Activated CD8-positive, alpha-beta memory T cell treated with anti-CD3 and anti-CD28 coated beads, Interleukin-2, amount 10 ng/mL, durations not matched to agents 7 days and 5 days (primary cell): ENCODE measurements at regions not wholly inside any gene's neighbourhood (a gene's known extent, or its start where the extent isn't known, plus 50 kb on each side); places are given as distances from the start of the nearest gene placed in this dataset.
"Not testable (repeated sequence)": the region's sequence is repeated elsewhere in the genome, so short reads cannot be mapped to it uniquely, and the experiment has no call there.

Experiments used
- ATAC-seq: fragments of 150-1000 bp; cut with Tn5 transposase; one replicate; pipeline ENCODE4 v1.10.0; 2021; ENCODE audit warnings: moderate library complexity
- CTCF ChIA-PET: fragments of 350-600 bp; sonication (Branson Sonifier 250); formaldehyde crosslinking; loops from one replicate; lab custom pipeline; 2021; ENCODE audit warnings: antibody characterized with exemption; lab: Charles Lee
- DNase-seq: peaks from one replicate; pipeline ENCODE4 v3.0.0-alpha.2; 2020
- H3K27ac Mint-ChIP-seq: one replicate; pipeline ENCODE4 v1.8.0; 2021; ENCODE audit warnings: mild to moderate bottlenecking, mixed read lengths
- H3K27me3 Mint-ChIP-seq: one replicate; pipeline ENCODE4 v1.8.0; 2021; ENCODE audit warnings: mixed read lengths
- H3K36me3 Mint-ChIP-seq: one replicate; pipeline ENCODE4 v1.8.0; 2021; ENCODE audit warnings: mild to moderate bottlenecking, mixed read lengths
- H3K4me1 Mint-ChIP-seq: one replicate; pipeline ENCODE4 v1.8.0; 2021; ENCODE audit warnings: mixed read lengths
- H3K4me3 Mint-ChIP-seq: one replicate; pipeline ENCODE4 v1.8.0; 2021; ENCODE audit warnings: mild to moderate bottlenecking, moderate library complexity, mixed read lengths
- H3K9me3 Mint-ChIP-seq: one replicate; pipeline ENCODE4 v1.8.0; 2022; ENCODE audit warnings: low read depth, mixed read lengths

GRCh38 chr2:160600437-160600836, 106.8 kb upstream of the RBMS1 start:
- H3K4me3 Mint-ChIP-seq, H3K27ac Mint-ChIP-seq, ATAC-seq, H3K27me3 Mint-ChIP-seq, H3K9me3 Mint-ChIP-seq, H3K36me3 Mint-ChIP-seq, H3K4me1 Mint-ChIP-seq, DNase-seq, CTCF ChIA-PET: not testable (repeated sequence)

- Mint-ChIP-seq H3K9me3 (no peaks in the 10 kb centered on the region), H3K4me3 (no peak overlapping the region), H3K27me3 (peaks cover 5% of the 10 kb centered on the region), H3K4me1 (no peaks in the 10 kb centered on the region), H3K27ac (no peak overlapping the region), H3K36me3 (no peaks in the 10 kb centered on the region)
- ATAC-seq (no peak), DNase-seq (no peak)
- CTCF ChIA-PET, result no interaction called here
Measured at GRCh38 chr2:160602073-160602472, 108.5 kb upstream of the RBMS1 start.

GRCh38 chr2:160603771-160604510, 110.3 kb upstream of the RBMS1 start:
- no peaks in the 10 kb centered on the region for H3K4me1 Mint-ChIP-seq
- CTCF ChIA-PET, result no interaction called here
- no peak overlapping the region for H3K4me3 Mint-ChIP-seq
- H3K27ac Mint-ChIP-seq, result no peak overlapping the region
- no peaks in the 10 kb centered on the region for H3K36me3 Mint-ChIP-seq
- no peaks in the 10 kb centered on the region for H3K9me3 Mint-ChIP-seq
- ATAC-seq (no peak), DNase-seq (no peak)
- peaks cover 5% of the 10 kb centered on the region for H3K27me3 Mint-ChIP-seq

GRCh38 chr2:160606341-160606740, 112.7 kb upstream of the RBMS1 start:
- DNase-seq (no peak), ATAC-seq (no peak)
- Mint-ChIP-seq H3K4me1 (no peaks in the 10 kb centered on the region), H3K27me3 (peaks cover 8% of the 10 kb centered on the region), H3K4me3 (no peak overlapping the region), H3K36me3 (no peaks in the 10 kb centered on the region), H3K27ac (no peak overlapping the region), H3K9me3 (no peaks in the 10 kb centered on the region)
- CTCF ChIA-PET, result no interaction called here

- DNase-seq (no peak), ATAC-seq (no peak)
- Mint-ChIP-seq H3K36me3 (no peaks in the 10 kb centered on the region), H3K9me3 (no peaks in the 10 kb centered on the region), H3K4me3 (no peak overlapping the region), H3K4me1 (peaks cover 4% of the 10 kb centered on the region), H3K27ac (no peak overlapping the region), H3K27me3 (peaks cover 8% of the 10 kb centered on the region)
- CTCF ChIA-PET, result no interaction called here
Measured at GRCh38 chr2:160608599-160608998, 115.0 kb upstream of the RBMS1 start.

GRCh38 chr2:160609346-160609745, 115.7 kb upstream of the RBMS1 start:
- CTCF ChIA-PET, result no interaction called here
- Mint-ChIP-seq H3K27me3 (peaks cover 8% of the 10 kb centered on the region), H3K4me3 (no peak overlapping the region), H3K27ac (no peak overlapping the region), H3K4me1 (peaks cover 4% of the 10 kb centered on the region), H3K9me3 (no peaks in the 10 kb centered on the region), H3K36me3 (no peaks in the 10 kb centered on the region)
- DNase-seq (no peak), ATAC-seq (no peak)

GRCh38 chr2:160610041-160610440, 116.4 kb upstream of the RBMS1 start:
- CTCF ChIA-PET, result no interaction called here
- no peak for ATAC-seq
- Mint-ChIP-seq H3K4me3 (no peak overlapping the region), H3K36me3 (no peaks in the 10 kb centered on the region), H3K27ac (no peak overlapping the region), H3K9me3 (peaks cover 4% of the 10 kb centered on the region), H3K4me1 (peaks cover 4% of the 10 kb centered on the region), H3K27me3 (peaks cover 12% of the 10 kb centered on the region)
- DNase-seq, result no peak

- Mint-ChIP-seq H3K9me3 (peaks cover 4% of the 10 kb centered on the region), H3K27me3 (peaks cover 9% of the 10 kb centered on the region), H3K27ac (no peak overlapping the region), H3K4me1 (peaks cover 4% of the 10 kb centered on the region), H3K36me3 (no peaks in the 10 kb centered on the region), H3K4me3 (no peak overlapping the region)
- ATAC-seq (no peak), DNase-seq (no peak)
- CTCF ChIA-PET, result no interaction called here
Measured at GRCh38 chr2:160612266-160612856, 118.8 kb upstream of the RBMS1 start.

GRCh38 chr2:160613466-160614153, 120.0 kb upstream of the RBMS1 start:
- Mint-ChIP-seq H3K27ac (no peak overlapping the region), H3K27me3 (peaks cover 11% of the 10 kb centered on the region), H3K36me3 (no peaks in the 10 kb centered on the region), H3K9me3 (peaks cover 4% of the 10 kb centered on the region), H3K4me3 (no peak overlapping the region), H3K4me1 (peaks cover 4% of the 10 kb centered on the region)
- ATAC-seq (no peak), DNase-seq (no peak)
- CTCF ChIA-PET, result no interaction called here

GRCh38 chr2:160614391-160614790, 120.8 kb upstream of the RBMS1 start:
- H3K27me3 Mint-ChIP-seq, result peaks cover 11% of the 10 kb centered on the region
- CTCF ChIA-PET, result no interaction called here
- H3K36me3 Mint-ChIP-seq, result no peaks in the 10 kb centered on the region
- DNase-seq, result no peak
- peaks cover 4% of the 10 kb centered on the region for H3K9me3 Mint-ChIP-seq
- no peak overlapping the region for H3K4me3 Mint-ChIP-seq
- ATAC-seq, result no peak
- H3K27ac Mint-ChIP-seq, result no peak overlapping the region
- H3K4me1 Mint-ChIP-seq, result peaks cover 4% of the 10 kb centered on the region

GRCh38 chr2:160615706-160616105, 122.1 kb upstream of the RBMS1 start:
- no peaks in the 10 kb centered on the region for H3K36me3 Mint-ChIP-seq
- peaks cover 4% of the 10 kb centered on the region for H3K9me3 Mint-ChIP-seq
- peaks cover 4% of the 10 kb centered on the region for H3K4me1 Mint-ChIP-seq
- no peak overlapping the region for H3K27ac Mint-ChIP-seq
- H3K4me3 Mint-ChIP-seq, result no peak overlapping the region
- CTCF ChIA-PET, result no interaction called here
- DNase-seq, result no peak
- ATAC-seq, result no peak
- peaks cover 8% of the 10 kb centered on the region for H3K27me3 Mint-ChIP-seq

GRCh38 chr2:160616149-160616548, 122.5 kb upstream of the RBMS1 start:
- CTCF ChIA-PET, result no interaction called here
- no peak for ATAC-seq
- H3K27me3 Mint-ChIP-seq, result peaks cover 8% of the 10 kb centered on the region
- H3K4me3 Mint-ChIP-seq, result no peak overlapping the region
- H3K9me3 Mint-ChIP-seq, result peaks cover 4% of the 10 kb centered on the region
- H3K36me3 Mint-ChIP-seq, result no peaks in the 10 kb centered on the region
- H3K4me1 Mint-ChIP-seq, result peaks cover 4% of the 10 kb centered on the region
- H3K27ac Mint-ChIP-seq, result no peak overlapping the region
- no peak for DNase-seq

GRCh38 chr2:160621748-160622147, 128.1 kb upstream of the RBMS1 start:
- CTCF ChIA-PET, result no interaction called here
- no peak overlapping the region for H3K4me3 Mint-ChIP-seq
- H3K27ac Mint-ChIP-seq, result no peak overlapping the region
- H3K27me3 Mint-ChIP-seq, result peaks cover 2% of the 10 kb centered on the region
- H3K9me3 Mint-ChIP-seq, result no peaks in the 10 kb centered on the region
- no peaks in the 10 kb centered on the region for H3K4me1 Mint-ChIP-seq
- DNase-seq (no peak), ATAC-seq (no peak)
- H3K36me3 Mint-ChIP-seq, result no peaks in the 10 kb centered on the region
